Upper lobe of left lung (tissue), 4 donors: ENCODE measurements at regions not wholly inside any gene's neighbourhood (a gene's known extent, or its start where the extent isn't known, plus 50 kb on each side); places are given as distances from the start of the nearest gene placed in this dataset.

Experiments used
- POLR2AphosphoS5 ChIP-seq, 2 donors: sonication (generic); formaldehyde crosslinking; IDR thresholded peaks; one replicate each; pipeline ENCODE4 v1.5.1; 2017; ENCODE audit warnings: antibody characterized with exemption in 2 of 2
- TF ChIP-seq, protein P1 (sequence below), 6 experiments: fragments of 450-650 bp in 4 of 6; fragments of 200-600 bp in 2 of 6; sonication (generic) in 2 of 6; IDR thresholded peaks; one replicate each; pipeline ENCODE4 v1.5.1; 2016 to 2019; ENCODE audit warnings: antibody characterized with exemption in 6 of 6

DNA sequence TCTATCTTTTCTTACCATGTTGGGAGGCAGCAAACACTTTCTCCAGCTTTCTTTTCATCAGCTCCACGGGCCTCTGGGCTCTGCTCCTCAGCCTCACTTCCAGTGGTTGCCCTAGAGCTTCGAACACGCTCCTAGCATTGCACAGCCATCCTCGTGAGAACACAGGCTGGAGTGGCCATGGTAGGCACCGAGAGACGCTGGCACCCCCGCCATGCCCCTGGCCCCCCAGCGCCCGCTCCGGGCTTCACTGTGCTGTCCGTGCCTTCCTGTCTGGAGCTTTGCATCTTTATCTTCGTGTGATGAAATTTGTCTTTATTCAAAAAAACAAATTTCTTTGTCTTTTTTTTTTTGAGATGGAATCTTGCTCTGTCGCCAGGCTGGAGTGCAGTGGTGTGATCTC lies 352.2 kb downstream of the TMEM121 start:
- no peak for TF ChIP-seq POLR2AphosphoS5 (IDR thresholded peaks at IDR 0.05)
- TF ChIP-seq, protein P1, sequence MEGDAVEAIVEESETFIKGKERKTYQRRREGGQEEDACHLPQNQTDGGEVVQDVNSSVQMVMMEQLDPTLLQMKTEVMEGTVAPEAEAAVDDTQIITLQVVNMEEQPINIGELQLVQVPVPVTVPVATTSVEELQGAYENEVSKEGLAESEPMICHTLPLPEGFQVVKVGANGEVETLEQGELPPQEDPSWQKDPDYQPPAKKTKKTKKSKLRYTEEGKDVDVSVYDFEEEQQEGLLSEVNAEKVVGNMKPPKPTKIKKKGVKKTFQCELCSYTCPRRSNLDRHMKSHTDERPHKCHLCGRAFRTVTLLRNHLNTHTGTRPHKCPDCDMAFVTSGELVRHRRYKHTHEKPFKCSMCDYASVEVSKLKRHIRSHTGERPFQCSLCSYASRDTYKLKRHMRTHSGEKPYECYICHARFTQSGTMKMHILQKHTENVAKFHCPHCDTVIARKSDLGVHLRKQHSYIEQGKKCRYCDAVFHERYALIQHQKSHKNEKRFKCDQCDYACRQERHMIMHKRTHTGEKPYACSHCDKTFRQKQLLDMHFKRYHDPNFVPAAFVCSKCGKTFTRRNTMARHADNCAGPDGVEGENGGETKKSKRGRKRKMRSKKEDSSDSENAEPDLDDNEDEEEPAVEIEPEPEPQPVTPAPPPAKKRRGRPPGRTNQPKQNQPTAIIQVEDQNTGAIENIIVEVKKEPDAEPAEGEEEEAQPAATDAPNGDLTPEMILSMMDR (IDR thresholded peaks at IDR 0.05) = no peak
